Osteoblast (primary cell): ENCODE measurements at regions not wholly inside any gene's neighbourhood (a gene's known extent, or its start where the extent isn't known, plus 50 kb on each side); places are given as distances from the start of the nearest gene placed in this dataset.

Experiments used
- DNase-seq: peaks from one replicate; pipeline ENCODE4 v3.0.0; 2011; ENCODE audit warnings: low spot score, mixed read lengths; ENCODE audit not compliant: insufficient read length; ENCODE audit errors: missing footprints
- H2AFZ ChIP-seq: 2 replicates; pipeline ENCODE4 v1.6.0; 2011; ENCODE audit warnings: mild to moderate bottlenecking, low read length
- H3K27ac ChIP-seq: 2 replicates; pipeline ENCODE4 v1.5.1; 2011; ENCODE audit warnings: mild to moderate bottlenecking, low read depth, low read length, moderate library complexity
- H3K27me3 ChIP-seq: 2 replicates; pipeline ENCODE4 v1.6.0; 2012; ENCODE audit warnings: mild to moderate bottlenecking, control low read depth, inconsistent platforms, low read length, moderate library complexity; ENCODE audit not compliant: insufficient read depth
- H3K36me3 ChIP-seq: 2 replicates; pipeline ENCODE4 v1.5.1; 2011; ENCODE audit warnings: mild to moderate bottlenecking, low read length, control low read depth, moderate library complexity; ENCODE audit not compliant: insufficient read depth
- H3K4me1 ChIP-seq: 2 replicates; pipeline ENCODE4 v1.5.1; 2011; ENCODE audit warnings: mild to moderate bottlenecking, low read length, control low read depth, moderate library complexity; ENCODE audit not compliant: insufficient read depth
- H3K4me2 ChIP-seq: 2 replicates; pipeline ENCODE4 v1.6.0; 2011; ENCODE audit warnings: mild to moderate bottlenecking, low read length; ENCODE audit not compliant: insufficient read depth
- H3K4me3 ChIP-seq: fragments of 200-600 bp; sonication (generic); 3 replicates; pipeline ENCODE4 v1.5.1; 2012; ENCODE audit warnings: mild to moderate bottlenecking, low read length, inconsistent platforms; ENCODE audit not compliant: insufficient read depth
- H3K79me2 ChIP-seq: 2 replicates; pipeline ENCODE4 v1.6.0; 2012; ENCODE audit warnings: mild to moderate bottlenecking, low read length, control low read depth, inconsistent platforms; ENCODE audit not compliant: insufficient read depth
- H3K9me3 ChIP-seq: 2 replicates; pipeline ENCODE4 v1.5.1; 2011; ENCODE audit warnings: low read depth, low read length, control low read depth
- H4K20me1 ChIP-seq: 2 replicates; pipeline ENCODE4 v1.6.0; 2012; ENCODE audit warnings: mild to moderate bottlenecking, low read length, control low read depth; ENCODE audit not compliant: insufficient read depth
- TF ChIP-seq, protein P1 (sequence below): IDR thresholded peaks from 2 replicates; pipeline ENCODE4 v1.5.1; 2011; ENCODE audit warnings: mild to moderate bottlenecking, low read depth, low read length, moderate library complexity; ENCODE audit errors: extremely low read depth

DNA sequence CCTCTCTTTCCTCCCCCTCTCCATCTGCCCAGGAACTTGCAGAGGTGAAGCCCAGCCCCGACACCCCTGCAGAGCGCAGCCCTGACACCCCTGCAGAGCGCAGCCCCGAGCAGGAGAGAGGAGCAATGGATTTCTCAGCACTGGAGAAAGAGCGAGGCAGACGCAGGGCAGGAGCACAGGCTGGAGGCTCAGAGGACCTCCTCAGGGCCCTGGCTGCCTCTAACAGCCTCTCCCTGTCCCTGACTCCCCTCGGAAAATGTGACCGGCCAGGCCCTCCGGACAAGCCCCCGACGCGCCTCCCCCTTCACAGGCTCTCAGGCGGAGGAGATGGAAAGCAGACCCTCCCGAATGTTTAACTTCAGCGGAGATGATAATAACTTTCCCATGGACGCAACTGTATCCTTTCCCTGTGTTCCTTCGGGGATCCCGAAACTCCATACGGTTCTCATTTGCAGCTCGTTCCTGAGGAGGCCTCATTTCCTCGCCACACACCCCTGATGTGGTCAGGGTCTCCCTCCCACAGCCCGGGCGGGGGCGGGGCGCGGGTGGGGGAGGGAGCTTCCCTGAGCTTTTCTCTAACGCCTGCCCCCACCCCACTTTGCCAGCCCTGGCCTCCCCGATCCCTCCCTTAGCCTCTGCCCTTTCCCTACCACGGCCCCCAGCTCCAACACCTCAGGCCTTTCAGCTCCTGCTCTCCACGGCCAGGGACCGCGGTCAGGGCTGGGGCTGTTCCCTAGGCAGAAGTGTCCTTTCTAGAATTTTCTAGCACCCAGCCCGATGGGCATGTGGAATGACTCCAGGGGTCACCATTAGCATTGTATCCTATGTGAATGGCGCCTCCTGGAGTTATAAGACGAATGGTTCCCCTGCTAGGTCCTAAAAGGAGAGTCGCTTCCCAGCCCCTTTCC lies 201.1 kb upstream of the BCOR start:
- Histone ChIP-seq H3K9me3 (no peaks in the 10 kb centered on the region), H2AFZ (no peak overlapping the region), H3K4me3 (no peak overlapping the region), H3K79me2 (no peaks in the 10 kb centered on the region), H3K4me1 (no peaks in the 10 kb centered on the region), H3K36me3 (no peaks in the 10 kb centered on the region), H3K27me3 (peaks cover 30% of the 10 kb centered on the region), H3K27ac (no peak overlapping the region), H3K4me2 (no peak overlapping the region), H4K20me1 (no peaks in the 10 kb centered on the region)
- TF ChIP-seq, protein P1, sequence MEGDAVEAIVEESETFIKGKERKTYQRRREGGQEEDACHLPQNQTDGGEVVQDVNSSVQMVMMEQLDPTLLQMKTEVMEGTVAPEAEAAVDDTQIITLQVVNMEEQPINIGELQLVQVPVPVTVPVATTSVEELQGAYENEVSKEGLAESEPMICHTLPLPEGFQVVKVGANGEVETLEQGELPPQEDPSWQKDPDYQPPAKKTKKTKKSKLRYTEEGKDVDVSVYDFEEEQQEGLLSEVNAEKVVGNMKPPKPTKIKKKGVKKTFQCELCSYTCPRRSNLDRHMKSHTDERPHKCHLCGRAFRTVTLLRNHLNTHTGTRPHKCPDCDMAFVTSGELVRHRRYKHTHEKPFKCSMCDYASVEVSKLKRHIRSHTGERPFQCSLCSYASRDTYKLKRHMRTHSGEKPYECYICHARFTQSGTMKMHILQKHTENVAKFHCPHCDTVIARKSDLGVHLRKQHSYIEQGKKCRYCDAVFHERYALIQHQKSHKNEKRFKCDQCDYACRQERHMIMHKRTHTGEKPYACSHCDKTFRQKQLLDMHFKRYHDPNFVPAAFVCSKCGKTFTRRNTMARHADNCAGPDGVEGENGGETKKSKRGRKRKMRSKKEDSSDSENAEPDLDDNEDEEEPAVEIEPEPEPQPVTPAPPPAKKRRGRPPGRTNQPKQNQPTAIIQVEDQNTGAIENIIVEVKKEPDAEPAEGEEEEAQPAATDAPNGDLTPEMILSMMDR, result peak; percentile 30
- no peak for DNase-seq

DNA sequence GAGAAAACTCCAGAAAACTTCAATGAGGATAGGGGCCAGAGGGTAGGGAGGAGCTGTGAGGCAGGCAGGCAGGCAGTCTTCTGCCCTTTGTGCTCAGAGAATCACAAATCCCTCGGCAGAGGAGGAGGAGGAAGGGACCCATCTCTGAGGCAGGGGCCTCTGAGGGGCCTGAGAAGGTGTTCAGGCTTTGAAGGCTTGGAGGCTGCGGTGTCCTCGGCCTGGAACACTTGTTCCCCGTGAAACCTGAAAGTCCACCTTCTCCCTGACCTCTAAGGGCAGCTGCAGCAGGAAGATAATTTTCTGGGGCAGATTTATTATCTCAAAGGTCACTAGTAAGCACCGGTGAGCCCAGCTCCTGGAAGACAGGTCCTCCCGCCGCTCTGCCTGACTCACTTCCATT lies 200.3 kb upstream of the BCOR start:
- H3K4me2 ChIP-seq, result no peak overlapping the region
- no peak overlapping the region for H2AFZ ChIP-seq
- no peaks in the 10 kb centered on the region for H3K9me3 ChIP-seq
- no peaks in the 10 kb centered on the region for H3K4me1 ChIP-seq
- peaks cover 30% of the 10 kb centered on the region for H3K27me3 ChIP-seq
- no peak overlapping the region for H3K27ac ChIP-seq
- DNase-seq, result no peak
- H3K4me3 ChIP-seq, result no peak overlapping the region
- TF ChIP-seq, protein P1, result no peak
- no peaks in the 10 kb centered on the region for H3K79me2 ChIP-seq
- no peaks in the 10 kb centered on the region for H3K36me3 ChIP-seq
- no peaks in the 10 kb centered on the region for H4K20me1 ChIP-seq

DNA sequence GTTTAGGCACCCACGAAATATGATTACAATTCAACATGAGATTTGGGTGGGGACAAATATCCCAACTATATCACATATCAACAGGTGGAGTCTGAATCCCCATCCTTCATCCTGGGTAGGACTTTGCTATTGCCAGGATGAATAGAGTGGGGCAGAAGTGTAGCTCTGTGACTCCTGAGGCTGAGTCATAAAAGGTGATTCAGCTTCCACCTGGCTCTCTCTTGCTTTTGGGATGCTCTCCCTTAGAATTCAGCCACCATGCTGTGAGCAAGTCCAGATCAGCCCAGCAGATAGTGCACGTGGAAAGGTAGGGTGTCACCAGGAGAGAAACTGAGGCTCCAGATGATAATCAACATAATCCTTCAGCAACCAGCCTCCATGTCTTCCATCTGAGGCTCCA lies 193.8 kb upstream of the BCOR start:
- Histone ChIP-seq H3K4me3 (no peak overlapping the region), H3K79me2 (no peaks in the 10 kb centered on the region), H3K4me1 (no peaks in the 10 kb centered on the region), H2AFZ (no peak overlapping the region), H3K27me3 (peaks cover 8% of the 10 kb centered on the region), H4K20me1 (no peaks in the 10 kb centered on the region), H3K9me3 (no peaks in the 10 kb centered on the region), H3K27ac (no peak overlapping the region), H3K4me2 (no peak overlapping the region), H3K36me3 (no peaks in the 10 kb centered on the region)
- TF ChIP-seq, protein P1, result no peak
- peak; percentile 38 for DNase-seq

DNA sequence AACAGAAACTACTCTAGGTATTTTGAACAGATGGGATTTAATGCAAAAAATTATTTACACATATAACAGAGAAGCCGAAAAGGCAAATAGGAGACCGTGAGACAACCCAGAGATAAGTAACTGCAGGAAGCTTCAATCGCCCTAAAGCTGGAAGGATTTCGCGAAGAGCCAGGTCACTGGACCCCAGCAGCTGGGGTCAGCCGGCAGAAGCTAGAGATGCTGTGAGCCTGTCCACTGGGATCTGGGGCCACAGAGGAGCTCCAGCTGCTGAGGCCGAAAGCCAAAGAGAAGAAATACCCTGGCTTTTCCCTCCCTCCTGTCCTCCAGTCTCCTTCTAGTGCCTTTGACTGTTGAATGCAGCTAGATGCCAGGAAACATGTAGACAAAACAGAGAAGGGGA lies 192.8 kb upstream of the BCOR start:
- TF ChIP-seq, protein P1, result no peak
- Histone ChIP-seq H3K4me3 (no peak overlapping the region), H3K9me3 (no peaks in the 10 kb centered on the region), H3K27me3 (peaks cover 8% of the 10 kb centered on the region), H3K79me2 (no peaks in the 10 kb centered on the region), H3K4me1 (no peaks in the 10 kb centered on the region), H3K27ac (no peak overlapping the region), H3K4me2 (no peak overlapping the region), H3K36me3 (no peaks in the 10 kb centered on the region), H4K20me1 (no peaks in the 10 kb centered on the region), H2AFZ (no peak overlapping the region)
- DNase-seq, result no peak
